Skin epidermis (tissue), 12 donors: ENCODE measurements at regions not wholly inside any gene's neighbourhood (a gene's known extent, or its start where the extent isn't known, plus 50 kb on each side); places are given as distances from the start of the nearest gene placed in this dataset.

Source experiments
- H3K27ac ChIP-seq, 21 experiments: fragments of 200-600 bp; sonication (generic) in 11 of 21; one replicate each; pipeline ENCODE4 v1.5.0; 2020; ENCODE audit warnings: mild to moderate bottlenecking in 3 of 21, inconsistent platforms in 2 of 21, moderate library complexity in 2 of 21
- H3K4me3 ChIP-seq, 7 experiments: fragments of 200-600 bp; sonication (generic) in 2 of 7; one replicate each; pipeline ENCODE4 v1.5.0; 2020; ENCODE audit warnings: inconsistent platforms in 2 of 7, mild to moderate bottlenecking in 2 of 7, moderate library complexity in 1 of 7

DNA sequence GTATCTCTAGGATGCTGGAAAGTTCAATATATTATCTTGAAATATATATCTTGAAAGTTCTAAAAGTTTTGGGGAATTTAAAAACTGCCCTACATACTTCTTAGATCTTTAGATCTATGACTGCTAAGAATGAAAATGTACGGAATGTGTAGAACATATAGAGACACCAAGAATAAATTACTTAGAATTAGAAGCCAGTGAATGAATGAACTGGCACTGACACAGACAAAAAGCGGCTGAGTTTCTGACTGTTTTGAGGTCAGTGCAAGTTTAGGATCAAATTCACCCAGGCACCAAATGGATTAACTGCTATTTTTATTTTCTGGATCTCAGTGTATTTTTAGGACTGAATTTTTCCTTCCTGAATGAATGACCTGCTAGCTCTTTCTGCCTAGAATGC lies 411.2 kb downstream of the KCTD12 start:
- peak overlapping the region in 2 of 21 experiments; percentile 8 to 14 for H3K27ac ChIP-seq
- no peak overlapping the region for H3K4me3 ChIP-seq

DNA sequence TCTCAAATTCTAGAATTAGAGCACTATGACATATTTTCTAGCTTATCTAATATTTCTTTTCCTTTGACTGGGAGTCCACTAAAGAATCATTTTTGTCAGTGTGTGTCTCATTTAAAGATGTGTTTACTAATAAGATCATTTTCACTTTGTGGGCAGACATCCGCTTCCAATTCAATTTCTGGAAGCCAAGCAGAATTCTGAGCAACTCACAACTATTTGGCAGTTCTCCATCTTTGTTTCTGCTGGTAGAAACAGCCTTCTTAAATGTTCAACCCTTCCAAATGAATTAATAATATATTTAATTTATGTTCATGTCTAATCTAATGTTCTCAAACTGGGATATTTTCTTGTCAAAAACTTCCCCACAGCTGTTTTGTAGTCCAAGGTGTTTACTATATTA lies 411.8 kb downstream of the KCTD12 start:
- no peak overlapping the region for H3K4me3 ChIP-seq
- peak overlapping the region in 2 of 21 experiments; percentile 8 to 14 for H3K27ac ChIP-seq

DNA sequence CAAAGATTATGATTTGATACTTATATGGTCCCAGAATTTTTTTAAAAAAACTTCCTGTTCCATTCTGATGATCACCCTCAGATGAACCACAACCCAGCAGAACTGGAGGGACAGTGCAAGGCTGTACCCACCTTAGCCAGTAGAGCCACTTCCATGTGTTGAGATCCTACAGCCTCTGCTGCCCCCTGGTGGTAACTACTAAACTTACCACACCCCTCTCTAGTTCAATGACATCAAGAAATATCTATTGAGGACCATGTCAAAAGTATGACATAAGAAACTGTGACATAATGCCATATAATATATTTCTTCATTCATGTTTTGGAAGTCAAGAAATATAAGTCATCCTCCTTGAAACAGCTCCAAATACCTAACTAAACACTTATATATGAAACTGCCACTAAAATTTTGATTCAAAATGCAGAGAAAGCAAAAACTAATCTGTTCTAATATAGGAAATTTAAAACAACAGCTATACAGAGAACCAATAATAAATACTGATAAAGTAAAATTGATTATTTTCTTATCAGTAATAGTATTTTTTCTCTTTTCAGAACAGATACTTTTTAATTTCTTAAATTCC lies 412.6 kb downstream of the KCTD12 start:
- Histone ChIP-seq H3K27ac (no peak overlapping the region), H3K4me3 (no peak overlapping the region)

DNA sequence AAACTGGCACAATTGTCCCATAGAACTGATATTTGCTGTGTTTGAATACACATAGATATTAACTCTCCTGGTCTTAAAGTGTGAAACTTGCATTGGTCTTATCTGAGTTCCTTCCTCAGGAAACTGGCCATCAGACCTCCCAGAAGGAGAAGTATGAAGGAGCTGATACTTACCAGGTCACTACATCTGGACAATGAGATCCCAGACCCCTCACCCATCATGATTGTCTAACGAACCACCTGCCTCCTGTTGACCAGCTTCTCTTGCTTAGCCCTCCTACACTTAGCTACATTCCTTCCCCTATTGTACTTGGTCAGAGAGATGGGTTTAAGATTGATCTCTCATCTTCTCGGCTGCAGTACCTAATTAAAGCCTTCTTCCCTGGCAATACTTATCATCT lies 413.3 kb downstream of the KCTD12 start:
- H3K4me3 ChIP-seq: no peak overlapping the region

DNA sequence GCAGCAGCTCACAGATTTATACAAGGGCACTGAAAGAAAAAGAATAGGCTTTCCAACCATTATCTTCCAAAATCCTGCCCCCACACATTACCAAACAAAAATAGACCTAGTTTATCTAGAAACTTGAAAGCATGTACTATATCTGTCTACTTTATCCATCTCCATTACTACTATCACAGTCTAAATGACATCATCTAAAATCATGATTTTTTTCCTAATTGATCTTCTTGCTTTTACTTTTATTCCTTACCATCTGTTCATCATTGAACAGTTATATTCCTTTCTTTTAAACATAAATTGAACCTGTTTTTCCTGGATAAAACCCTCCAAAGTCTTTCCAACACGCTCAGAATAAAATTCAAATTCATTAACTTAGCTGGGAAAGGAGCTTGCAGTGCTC lies 414.7 kb downstream of the KCTD12 start:
- Histone ChIP-seq H3K27ac (no peak overlapping the region), H3K4me3 (no peak overlapping the region)

More for the DNA sequence above, 413.3 kb downstream of the KCTD12 start:
- no peak overlapping the region for H3K27ac ChIP-seq

DNA sequence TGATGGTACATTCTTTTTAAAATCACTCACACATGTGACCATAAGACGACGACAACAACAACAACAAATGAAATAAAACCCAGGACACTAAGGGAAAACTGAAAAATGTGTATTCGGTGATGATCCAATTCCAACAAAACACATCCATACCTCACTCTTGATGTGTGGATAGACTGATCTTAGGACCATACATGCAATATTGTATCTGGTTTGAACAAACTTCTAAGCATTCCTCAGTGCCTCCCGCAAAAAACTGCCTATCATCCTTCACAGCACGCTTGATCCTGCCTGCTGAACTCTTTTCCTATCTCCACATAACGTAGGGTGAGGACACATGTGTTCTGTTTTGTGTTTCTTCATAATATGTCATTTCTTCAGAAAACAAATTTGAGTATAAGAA lies 415.2 kb downstream of the KCTD12 start:
- Histone ChIP-seq H3K4me3 (no peak overlapping the region), H3K27ac (no peak overlapping the region)

DNA sequence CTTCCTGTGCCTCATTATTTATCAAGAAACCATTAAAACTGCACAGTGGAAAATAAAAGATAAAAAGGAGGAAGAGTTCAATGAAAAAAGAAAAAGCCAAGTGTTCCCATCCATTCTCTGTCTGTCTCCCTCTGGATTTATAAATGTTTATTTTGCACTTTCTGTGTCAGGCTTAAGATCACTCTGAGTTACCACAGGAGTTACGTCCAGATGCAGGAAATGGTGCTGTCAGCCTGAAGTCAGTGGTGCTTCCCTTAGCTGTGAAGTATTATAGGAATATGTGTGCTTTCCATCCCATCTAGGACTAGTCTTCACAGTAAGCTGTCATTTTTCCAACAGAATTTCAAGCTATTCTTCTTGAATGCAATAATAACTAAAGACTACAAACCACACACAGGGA lies 420.2 kb downstream of the KCTD12 start:
- no peak overlapping the region for H3K27ac ChIP-seq

DNA sequence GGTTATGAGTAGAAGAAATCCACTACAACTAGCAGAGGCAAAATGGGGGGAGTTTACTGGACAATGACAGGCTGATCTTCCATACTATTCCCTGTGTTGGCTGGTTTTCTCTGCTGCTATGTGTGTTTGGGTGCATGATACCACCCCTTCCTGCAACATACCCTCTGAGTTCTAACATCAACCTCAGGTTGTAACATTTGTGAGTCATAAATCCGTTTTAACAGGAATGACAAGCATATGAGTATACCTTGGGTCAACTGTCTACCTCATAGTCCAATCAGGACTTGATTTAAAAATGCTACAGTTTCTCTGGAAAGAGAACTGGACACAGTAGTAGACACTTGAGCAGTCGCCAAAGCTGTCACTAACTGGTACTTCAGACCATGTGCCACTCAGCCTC lies 422.9 kb downstream of the KCTD12 start:
- no peak overlapping the region for H3K27ac ChIP-seq
- H3K4me3 ChIP-seq: no peak overlapping the region

More for the DNA sequence above, 420.2 kb downstream of the KCTD12 start:
- no peak overlapping the region for H3K4me3 ChIP-seq

DNA sequence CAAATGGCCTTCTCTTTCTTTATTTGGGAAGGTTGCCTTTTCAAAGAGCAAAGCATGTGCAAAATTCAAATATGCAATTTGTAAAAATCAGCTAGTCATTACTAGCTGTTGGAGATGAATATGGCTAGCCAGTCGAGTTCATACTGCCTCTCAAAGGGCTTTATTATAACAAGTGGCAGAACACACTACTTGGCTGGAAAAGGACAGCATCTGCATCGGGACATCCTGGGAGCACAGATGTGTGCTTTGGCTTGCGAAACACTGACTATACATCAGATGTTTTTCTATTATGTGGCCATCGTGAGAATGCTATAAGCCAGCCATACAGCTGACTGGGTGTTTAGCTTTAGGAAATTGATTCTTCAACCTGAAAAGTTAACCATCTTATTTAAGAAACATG lies 424.2 kb downstream of the KCTD12 start:
- H3K27ac ChIP-seq: no peak overlapping the region
- no peak overlapping the region for H3K4me3 ChIP-seq

DNA sequence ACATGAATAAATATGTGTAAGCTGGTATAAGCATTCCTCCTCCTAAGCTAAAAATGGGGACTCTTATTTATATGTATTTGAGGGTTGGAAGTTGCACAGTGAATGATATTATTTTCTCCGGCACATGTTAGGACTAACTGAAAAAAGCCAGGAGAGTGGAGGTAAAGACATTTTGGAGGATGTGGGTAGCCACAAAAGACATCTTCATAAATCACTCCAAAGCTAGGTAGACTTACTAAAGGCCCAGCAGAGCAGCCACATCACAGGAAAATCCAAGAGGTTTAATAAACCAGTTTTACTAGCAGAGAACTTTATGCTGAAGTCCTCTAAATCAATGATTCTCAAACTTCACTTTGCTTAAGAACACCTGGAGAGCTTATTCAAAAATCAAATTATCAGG lies 424.7 kb downstream of the KCTD12 start:
- Histone ChIP-seq H3K27ac (no peak overlapping the region), H3K4me3 (no peak overlapping the region)

DNA sequence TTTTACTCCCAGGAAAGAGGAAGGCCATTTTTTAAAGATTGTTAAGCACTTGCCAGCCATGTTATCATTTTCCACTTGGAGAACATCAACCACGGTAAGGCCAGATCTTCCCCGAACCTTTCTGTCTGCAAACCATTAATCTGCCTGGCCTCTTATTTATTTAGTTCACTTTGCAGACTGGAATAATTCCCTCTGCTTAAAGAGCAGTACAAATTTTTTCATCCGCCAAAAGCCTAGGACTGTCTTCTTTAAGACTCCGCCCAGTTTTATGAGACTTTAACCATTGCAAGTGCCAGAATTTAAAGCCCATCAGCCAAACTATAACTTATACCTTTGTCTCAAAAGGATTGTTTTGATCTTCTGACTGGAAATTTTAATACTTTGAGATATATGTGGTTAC lies 426.3 kb downstream of the KCTD12 start:
- H3K27ac ChIP-seq: no peak overlapping the region

DNA sequence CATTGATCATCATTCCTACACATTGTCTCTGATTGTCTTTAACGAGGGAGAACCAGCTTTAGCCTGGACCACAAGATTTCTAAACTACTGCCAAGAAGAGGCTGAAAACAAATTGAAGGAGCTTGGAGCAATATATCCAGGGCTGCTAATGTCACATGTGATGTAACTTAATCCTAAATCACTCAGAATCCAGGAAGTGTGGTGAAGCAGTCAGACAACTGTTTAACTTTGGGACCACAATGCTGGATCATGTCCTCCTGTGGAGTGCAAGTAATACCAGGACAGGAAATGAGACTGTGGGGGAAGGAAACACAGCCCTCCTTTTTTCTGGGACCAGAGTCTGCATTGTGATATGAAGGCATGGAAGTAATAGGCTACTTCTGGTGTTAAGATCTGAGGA lies 430.2 kb downstream of the KCTD12 start:
- H3K27ac ChIP-seq: peak overlapping the region in 1 of 21 experiments; percentile 17
- no peak overlapping the region for H3K4me3 ChIP-seq

More for the DNA sequence above, 426.3 kb downstream of the KCTD12 start:
- no peak overlapping the region for H3K4me3 ChIP-seq

DNA sequence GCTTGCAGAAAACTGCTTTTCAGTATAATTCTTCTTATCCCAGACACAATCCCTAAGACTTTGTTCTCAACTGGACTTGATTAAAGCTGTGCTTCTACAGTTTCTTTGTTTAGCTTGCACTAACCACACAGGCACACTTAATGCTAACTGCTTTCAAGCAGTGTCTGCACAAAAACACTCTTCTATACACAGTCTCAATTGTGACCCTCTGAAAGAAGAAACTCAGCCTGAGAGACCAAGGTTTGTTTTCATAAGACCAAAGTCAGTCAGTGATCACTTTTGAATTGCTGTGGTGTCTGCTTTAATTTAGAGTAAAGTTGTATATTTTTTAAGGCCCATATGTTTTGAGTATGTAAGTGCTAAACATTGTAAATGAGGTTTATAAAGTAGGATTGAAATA lies 431.2 kb downstream of the KCTD12 start:
- Histone ChIP-seq H3K27ac (no peak overlapping the region), H3K4me3 (no peak overlapping the region)

DNA sequence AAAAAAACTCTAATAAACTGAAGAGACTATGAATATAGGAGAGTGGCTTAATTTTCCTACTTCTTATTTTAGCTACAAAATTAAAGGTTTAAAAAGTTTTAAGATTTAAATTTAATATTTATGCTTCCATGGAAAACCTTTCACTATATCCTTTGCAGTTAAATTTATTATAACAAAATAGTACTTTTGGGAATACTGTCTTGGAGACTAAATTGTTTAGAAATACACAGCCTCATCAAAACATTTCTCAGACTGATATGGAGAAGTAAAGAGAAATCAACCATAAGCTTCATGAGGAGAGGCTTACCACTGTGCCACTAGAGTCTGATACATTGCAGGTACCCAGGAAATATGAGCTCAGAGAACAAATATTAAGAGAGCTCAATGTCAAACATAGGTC lies 436.5 kb downstream of the KCTD12 start:
- no peak overlapping the region for H3K4me3 ChIP-seq
- H3K27ac ChIP-seq: no peak overlapping the region

DNA sequence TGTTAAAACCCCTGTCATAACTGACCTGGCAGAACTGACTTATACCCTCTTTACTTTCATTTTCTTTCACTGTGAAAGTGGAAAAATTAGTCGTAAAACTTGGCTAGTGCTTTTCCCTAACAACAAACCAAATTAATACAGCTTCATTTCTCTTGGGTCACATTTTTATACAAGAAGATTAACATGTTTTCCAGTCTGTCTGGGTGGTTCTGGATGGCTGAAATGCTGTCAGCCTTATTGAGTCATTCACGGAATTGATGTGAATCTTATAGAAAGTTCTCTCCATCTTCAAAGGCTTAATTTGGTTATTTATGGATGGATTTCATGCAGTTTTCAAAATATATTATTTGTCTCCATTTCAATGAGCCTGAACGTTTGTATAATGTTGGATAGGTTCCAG lies 440.0 kb downstream of the KCTD12 start:
- H3K27ac ChIP-seq: no peak overlapping the region

DNA sequence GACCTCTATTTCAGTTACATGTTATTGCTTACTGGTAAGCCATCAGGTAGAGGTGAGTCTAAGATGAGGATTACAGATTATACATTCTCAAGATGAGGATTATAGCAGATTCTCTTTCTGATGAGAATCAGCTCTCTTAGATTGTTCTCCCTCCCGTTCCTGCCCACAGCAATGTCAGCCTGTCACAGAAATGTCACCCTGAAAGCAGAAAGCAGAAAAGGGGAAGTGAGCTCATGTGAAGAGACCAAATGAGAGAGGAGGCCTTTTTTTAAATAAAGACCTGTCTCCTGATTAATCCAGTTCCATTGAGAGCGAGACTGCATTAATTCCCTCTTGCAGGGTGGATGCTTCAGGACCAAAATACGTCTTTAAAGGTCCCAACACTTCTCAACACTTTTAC lies 445.6 kb downstream of the KCTD12 start:
- Histone ChIP-seq H3K4me3 (no peak overlapping the region), H3K27ac (no peak overlapping the region)

More for the DNA sequence above, 440.0 kb downstream of the KCTD12 start:
- no peak overlapping the region for H3K4me3 ChIP-seq

DNA sequence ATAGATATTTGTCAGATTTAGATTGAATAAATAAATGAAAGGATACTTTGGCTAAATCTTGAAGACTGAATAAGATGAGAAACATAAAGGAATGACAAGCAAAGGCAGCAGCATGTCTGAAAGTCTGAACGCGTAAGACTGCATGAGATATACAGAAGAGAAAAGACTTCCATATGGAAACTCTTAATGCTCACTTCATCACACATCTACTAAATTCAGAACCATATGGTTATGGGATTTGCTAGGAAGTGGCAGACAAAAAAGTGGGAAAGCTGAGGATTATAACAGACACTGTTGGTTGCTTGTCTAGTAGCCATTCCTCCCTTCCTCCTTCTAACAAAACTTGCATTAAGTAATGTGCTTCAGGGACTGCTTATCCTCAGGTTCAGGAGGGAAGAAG lies 446.7 kb downstream of the KCTD12 start:
- Histone ChIP-seq H3K27ac (no peak overlapping the region), H3K4me3 (no peak overlapping the region)

DNA sequence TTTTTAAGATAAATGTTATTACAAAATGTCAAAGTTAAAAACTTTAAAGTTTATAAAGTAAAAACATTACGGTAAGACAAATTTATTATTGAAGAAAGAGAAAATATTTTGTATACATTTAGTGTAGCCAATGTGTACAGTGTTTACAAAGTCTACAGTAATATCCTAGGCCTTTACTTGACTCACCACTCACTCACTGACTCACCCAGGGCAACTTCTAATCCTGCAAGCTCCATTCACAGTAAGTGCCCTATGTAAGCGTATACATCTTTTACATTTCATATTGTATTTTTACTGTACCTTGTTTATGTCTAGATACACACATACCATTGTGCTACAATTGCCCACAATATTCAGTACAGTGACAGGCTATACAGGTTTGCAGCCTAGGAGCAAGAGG lies 448.2 kb downstream of the KCTD12 start:
- no peak overlapping the region for H3K27ac ChIP-seq
- H3K4me3 ChIP-seq: no peak overlapping the region

DNA sequence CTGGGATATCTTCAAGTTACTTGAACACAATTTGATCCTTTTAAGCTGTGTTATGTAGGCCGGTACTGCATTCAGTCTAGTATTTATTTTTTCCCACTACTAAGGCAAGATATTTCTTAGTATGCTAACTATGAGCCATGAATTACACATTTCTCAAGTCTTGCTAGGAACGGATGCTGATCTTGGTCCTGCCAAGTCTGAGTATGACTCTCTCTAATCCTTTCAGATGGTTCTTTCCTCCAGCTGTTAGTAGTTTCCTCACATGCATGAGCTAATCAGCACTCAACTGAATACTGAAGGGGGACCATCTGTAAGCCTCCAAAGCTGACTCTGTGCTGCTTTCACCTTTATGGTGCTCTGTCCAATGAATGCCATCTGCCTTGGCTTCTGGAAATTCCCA lies 460.3 kb downstream of the KCTD12 start:
- no peak overlapping the region for H3K27ac ChIP-seq
- H3K4me3 ChIP-seq: no peak overlapping the region

DNA sequence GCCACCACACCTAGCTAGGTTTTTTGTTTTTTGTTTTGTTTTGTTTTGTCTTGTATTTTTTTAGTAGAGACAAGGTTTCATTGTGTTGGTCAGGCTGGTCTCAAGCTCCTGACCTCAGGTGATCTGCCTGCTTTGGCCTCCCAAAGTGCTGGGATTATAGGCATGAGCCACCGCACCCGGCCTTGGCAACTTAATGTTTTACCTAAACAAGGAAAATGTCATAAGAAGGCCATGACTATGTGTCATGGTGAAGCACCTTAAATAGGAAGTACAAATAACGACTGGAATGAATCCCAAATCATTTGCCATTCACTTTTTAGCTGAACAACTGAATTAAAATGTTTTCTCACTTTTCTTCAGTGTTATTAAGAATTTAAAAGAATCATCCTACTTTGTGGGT lies 465.2 kb downstream of the KCTD12 start:
- Histone ChIP-seq H3K4me3 (no peak overlapping the region), H3K27ac (no peak overlapping the region)

DNA sequence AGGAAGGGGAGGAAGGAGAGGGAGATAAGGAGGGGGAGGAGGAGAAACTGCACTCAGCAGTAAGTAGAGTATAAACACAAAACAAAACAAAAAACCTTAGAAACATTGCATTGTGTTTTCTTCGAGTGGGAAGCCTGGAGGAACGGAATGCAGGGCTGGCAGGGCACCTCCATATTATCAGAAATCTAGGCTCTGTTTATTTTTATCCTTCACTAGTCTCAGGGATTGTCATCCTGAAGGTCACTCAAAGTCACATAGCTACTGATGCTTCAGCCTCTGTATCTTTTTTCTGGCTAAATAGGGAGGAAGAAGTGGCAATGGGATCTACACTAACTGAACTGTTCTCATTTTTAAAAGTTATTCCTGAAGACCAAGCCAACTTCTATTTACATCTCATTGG lies 467.8 kb downstream of the KCTD12 start:
- H3K27ac ChIP-seq: no peak overlapping the region
- H3K4me3 ChIP-seq: no peak overlapping the region

DNA sequence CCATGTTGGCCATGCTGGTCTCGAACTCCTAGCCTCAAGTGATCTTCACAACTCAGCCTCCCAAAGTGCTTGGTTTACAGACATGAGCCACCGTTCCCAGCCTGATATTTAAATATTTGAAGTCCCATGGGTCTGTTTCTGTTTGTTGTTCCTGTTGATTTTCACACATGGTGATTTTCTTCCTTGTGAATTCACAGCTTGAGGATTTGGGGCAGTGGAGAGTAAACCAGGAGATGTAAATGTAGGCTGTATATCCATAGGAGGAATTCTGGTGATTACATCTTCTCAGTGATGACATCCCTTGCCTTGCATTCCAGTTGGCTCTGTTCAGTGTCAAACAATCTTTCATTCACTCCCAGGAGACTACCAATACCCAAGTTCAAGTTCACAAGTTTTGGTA lies 471.9 kb downstream of the KCTD12 start:
- no peak overlapping the region for H3K4me3 ChIP-seq
- H3K27ac ChIP-seq: no peak overlapping the region
